GM18499 (cell line): ENCODE measurements at regions not wholly inside any gene's neighbourhood (a gene's known extent, or its start where the extent isn't known, plus 50 kb on each side); places are given as distances from the start of the nearest gene placed in this dataset.

Experiments
- ATAC-seq: cut with Tn5 transposase; IDR thresholded peaks from one replicate; pipeline ENCODE4 v1.9.1; 2021; ENCODE audit warnings: moderate number of reproducible peaks; ENCODE audit not compliant: insufficient read depth, unreplicated experiment

DNA sequence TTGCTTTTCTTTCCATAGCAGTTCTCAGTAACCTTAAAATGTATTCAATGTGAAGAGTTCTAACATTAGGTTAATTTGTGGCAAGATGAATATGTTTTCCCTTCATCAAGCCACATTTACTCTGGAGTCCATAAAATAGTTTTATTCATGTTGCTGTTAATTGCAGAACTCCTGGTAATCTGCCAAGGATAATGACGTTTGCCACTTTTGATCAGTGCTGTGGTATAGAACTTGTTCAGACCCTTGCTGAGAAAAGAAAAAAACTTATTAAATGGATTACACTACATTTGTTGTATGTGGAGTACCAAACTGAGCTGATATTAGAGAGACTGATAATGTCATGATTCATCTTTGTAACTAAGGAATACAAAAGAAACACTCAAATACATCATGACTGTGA lies 212.4 kb upstream of the DMAC1 start:
- ATAC-seq: no peak

DNA sequence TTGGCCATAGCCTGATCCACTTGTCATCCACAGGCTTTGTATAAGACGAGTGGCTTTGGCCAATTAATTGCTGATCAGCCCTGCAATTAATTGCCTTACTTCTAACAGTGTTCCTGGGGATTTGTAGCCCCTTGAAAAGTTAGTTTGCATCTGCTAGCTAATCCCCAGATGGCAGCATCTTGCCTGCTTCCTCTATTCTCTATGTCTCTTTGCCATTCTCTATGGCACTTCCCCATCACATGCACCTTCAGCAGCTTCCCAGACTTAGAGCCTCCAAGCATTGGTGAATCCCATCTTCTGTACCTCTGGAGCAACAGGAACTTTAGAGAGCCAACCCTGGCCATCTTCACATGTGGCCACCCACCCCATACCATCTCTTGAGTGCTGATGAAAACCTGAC lies 197.0 kb upstream of the DMAC1 start:
- ATAC-seq: no peak

DNA sequence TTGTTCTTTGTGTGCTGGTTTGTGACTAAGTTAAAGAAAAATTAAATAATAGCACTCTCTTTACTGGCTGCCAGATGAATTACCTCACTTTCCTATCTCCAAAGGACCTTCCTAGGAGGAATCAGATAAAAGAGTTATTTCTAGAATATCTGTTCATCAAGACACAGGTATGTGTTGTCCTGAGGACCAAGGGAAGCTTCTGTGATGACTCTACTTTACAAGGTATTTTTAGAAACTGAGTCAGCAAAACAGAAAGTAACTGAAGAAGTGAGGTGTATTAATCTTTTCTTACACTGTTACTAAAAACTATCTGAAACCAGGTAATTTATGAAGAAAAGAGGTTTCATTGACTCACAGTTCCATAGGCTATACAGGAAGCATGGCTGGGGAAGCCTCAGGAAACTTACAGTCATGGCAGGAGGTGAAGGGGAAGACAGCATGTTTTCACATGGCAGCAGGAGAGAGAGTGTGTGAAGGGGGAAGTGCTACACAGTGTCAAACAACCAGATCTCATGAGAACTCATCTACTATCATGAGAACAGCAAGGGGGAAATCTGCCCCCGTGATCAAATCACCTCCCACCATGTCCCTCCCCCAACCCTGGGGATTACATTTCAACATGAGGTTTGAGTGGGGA lies 189.2 kb upstream of the DMAC1 start:
- no peak for ATAC-seq

DNA sequence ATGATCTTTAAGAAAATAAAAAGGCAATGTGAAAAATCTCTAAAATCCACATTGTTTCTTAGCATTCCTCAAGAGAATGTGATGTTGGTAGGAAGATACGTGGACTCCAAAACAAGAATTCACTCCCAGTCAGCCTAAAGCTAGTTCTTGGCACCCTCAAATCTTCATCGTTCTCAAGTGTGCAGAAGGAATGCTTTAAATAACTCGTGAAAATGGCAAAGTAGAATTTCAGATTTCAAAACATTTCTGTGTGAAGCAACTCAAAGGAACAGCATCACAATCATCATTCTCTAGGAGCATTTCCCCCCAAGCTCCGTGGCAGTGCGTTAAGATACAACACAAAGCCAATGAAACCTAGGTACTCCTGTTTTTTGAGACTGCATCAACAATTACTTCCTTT lies 185.1 kb upstream of the DMAC1 start:
- ATAC-seq: no peak

DNA sequence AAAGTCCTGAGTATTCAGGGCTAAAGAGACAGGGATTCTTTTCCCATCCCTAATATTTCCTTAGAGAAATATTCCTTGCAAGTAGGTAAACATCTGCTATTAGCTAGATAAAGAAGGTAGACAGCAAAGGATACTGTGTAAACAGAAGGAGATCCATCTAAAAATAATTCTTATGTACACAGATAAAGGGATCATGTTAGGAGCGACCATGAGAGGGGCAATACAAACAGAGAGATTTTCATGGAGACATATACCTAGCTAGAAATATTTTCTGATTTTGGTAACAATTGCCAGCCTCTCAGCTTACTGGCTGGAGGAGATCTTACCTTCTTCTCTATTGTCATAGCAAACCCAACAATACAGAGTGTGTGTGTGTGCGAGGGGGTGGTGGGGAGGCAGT lies 184.6 kb upstream of the DMAC1 start:
- no peak for ATAC-seq

DNA sequence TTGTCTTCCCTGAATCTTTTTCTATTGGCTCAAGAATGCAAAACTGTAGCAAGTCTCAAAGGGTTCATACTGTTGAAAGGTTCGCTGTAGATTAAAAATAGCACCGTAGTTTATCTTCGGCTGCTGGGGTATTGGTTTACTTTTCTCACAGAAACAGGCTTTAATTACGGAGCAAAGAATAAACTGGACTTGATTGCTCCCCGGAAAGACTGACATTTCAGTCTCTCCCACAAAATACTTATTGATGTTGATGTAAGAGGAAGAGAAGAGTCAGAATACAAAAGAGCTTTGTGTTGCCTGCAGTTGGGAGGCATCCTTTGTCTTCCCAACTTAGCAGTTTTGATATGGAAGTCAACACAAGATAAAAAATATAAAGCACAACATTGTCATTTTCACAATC lies 183.9 kb upstream of the DMAC1 start:
- no peak for ATAC-seq

DNA sequence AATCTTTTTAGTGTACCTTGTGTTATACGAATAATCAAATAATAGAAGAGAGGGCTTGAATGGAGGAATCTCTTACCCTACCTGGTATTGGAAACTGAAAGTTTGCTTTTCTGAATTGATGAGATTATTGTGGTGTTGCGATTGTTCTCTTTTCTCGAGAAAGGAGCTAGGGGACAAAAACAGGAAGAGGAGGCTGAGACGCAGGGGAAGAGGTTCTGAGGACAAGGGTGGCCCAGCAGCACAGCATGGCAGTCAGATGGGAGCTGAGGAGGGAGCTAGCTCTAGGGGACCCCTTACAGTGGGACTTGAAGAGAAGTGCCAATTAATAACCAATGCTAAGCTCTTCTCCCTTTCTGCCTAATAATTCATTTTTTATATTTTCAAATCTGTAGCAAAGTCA lies 183.3 kb upstream of the DMAC1 start:
- no peak for ATAC-seq

DNA sequence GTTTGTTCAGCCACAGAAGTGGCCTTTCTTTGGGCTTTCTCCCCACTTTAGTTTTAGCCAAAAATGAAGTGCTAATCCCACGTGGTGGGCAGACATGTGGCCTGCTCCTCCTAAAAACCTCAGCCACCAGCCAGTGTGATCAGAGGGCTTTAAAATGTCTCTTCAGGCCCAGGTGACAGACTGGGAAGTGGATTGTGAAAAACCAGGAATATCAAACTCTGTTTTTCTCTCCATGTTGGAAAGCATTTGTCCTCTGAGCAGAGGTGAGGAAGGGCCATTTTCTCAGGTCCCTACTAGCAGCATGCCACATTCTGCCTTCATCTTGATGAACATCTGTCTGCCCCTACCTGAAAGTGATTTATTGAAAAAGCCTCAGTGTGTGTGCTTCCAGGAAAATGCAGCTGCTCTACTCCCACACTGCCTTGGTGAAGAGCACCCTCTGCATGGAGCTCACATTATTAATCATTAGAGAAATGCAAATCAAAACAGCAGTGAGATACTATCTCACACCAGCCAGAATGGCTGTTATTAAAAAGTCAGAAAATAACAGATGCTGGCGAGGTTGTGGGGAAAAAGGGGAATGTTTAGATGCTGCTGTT lies 181.2 kb upstream of the DMAC1 start:
- no peak for ATAC-seq

DNA sequence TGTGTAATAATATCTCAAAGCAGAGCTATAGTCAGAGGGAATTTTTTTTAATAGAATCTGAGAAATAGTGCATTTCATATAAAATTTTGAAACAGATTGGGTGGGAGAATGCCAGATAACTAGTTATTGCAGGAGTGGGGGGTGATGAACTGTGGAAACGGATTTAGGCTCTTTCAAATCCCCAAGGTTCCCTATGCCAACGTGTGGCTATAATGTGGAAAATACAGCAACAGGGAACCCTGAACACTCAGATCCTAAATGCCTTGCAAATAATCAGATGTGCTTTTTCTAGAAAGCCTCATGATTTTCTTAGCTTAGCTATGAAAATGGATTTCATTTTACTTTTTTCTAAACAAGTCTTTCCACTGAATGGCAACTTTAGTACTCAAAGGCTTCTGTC lies 180.5 kb upstream of the DMAC1 start:
- no peak for ATAC-seq

DNA sequence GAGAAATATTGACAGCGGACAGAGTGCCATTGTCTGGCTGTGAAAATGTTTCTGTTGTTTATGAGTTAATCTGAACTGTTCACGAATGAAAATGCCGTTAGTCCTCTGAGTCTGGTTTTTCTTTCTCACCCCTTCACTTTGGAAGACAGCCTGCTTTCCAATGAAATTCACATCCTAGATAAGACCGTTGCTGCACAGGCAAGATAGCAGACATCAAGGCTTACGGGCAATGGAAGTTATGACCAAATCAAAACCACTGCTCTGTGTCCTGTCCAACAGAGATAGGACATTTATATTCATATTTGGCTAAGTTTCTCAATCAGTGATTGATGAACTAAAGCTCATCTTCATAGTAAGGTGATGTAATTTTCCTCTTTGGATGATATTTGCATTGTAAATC lies 180.0 kb upstream of the DMAC1 start:
- ATAC-seq: no peak

DNA sequence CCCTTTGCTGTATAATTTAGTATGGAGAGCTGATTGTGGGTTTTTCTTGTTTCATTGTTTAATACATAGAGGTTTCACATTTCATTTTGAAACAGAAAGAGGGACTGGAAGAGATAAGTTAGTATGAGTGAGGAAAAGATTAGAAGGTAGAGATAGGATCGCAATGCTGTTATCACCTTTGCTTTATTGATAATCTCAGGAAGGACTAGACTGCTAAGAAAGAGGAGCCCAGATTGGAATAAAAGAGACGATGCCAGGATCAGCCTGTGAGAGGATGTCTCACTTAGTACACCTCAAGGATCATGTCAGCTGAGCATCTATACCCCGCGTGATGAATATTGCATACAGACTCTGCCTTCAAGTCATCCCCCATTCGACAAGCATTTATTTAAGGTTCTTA lies 178.0 kb upstream of the DMAC1 start:
- ATAC-seq: no peak

DNA sequence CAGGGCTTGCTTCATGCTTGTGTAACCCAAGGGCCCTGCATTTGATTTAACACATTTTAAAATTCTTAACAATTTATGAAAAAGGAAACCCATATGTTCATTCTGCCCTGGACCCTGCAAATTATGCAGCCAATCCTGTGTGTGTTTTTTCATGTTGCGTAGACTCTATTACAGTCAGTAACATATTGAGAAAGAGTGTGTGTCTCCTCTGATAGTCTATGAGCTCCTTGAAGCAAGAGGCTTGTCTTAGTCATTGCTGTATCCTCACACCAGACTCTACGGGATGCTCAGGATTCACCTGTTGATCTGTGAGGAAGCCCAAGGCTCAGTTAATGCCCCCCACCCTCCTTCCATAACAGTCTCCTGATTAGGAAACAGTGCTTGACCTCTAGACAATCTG lies 177.3 kb upstream of the DMAC1 start:
- no peak for ATAC-seq

DNA sequence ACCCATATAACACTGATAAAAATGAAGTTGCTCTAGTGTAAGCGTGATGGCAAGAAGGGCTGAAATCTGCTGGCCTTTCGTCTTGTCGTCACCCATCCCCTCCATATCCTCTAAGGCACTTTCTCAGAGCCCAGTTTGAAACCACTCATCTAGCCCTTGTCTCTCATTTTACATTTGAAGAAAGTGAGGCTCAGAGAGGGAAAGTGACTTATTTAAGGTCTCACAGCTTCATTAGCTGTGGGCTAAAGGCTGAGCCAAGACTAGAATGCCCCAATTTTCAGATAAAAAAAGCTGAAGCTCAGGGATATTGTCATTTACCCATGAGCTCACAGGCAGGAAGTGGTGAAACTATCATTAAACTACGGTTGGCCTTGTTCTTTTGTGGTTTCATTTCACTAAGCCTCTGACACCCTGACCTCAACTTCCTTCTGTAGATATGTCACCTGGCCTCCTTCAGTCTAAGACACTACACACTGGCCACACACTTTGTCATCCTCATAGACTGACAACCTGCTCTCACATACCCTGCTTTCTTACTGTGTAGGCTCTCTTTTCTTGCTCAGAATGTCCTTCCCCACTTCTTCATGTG lies 176.7 kb upstream of the DMAC1 start:
- peak; percentile 97 for ATAC-seq

DNA sequence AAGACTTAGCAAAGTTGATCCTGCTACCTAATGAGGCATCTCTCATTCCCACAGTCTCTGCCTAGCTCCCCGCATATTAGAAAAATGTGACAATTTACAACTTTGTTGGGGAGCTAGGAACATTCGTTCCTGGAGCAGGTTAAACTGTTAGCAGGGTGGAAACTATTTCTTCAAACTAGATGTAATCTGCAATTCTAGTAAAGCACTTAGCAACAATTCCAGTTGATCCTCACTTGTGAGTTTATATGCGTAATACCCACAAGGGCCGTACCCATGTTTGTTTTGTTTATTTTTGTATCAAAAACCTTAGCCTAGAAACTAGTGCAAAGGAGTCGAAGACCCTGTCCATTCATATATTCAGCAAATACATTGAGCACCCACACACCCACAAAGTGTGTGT lies 175.8 kb upstream of the DMAC1 start:
- no peak for ATAC-seq

DNA sequence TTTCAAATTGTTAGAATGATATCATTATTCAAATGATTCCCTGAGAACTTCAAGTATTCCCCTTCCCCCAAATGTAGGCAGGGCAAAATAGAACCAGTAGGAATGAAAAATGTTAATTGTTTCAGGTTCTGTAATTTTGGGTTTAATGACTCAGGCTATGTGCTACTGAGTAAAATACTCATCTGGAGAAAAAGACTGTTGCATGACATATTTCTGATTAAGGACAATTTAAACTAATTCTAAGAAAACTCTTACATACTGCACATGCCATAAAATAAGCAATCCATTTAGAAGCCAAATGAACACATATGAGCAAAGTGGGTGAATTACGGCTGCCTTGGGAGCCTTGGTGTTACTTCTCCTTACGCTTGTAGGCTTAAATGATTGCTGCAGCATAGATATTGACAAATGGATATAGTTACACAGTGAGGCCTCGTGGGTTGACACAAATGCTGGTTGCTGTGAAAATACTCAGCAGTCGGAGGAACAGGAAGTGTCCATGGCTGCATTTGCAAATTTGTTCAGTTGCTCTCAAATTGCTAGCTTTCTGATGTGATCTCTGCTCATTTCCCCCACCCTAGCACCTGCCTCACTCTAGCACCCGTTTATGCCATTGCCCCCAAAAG lies 174.9 kb upstream of the DMAC1 start:
- ATAC-seq: no peak

DNA sequence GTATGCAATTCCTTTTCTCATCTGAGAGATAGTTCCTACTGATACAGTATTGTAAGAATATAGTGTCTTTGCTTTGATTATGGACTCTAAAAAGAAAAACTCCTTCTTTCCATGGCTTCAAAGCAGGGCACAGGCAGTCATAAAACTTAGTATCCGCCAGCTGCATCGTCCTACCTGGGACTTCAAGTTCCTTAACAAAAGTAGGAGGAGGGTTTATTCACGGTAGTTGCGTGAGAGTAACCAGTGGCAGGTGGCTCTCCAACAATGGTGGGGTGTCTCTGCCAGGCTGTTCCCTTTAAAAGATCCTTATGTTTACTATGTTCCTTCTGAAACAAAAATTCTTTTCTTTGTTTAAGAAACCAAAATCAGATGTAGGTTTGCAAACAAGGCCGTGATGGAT lies 173.5 kb upstream of the DMAC1 start:
- no peak for ATAC-seq

DNA sequence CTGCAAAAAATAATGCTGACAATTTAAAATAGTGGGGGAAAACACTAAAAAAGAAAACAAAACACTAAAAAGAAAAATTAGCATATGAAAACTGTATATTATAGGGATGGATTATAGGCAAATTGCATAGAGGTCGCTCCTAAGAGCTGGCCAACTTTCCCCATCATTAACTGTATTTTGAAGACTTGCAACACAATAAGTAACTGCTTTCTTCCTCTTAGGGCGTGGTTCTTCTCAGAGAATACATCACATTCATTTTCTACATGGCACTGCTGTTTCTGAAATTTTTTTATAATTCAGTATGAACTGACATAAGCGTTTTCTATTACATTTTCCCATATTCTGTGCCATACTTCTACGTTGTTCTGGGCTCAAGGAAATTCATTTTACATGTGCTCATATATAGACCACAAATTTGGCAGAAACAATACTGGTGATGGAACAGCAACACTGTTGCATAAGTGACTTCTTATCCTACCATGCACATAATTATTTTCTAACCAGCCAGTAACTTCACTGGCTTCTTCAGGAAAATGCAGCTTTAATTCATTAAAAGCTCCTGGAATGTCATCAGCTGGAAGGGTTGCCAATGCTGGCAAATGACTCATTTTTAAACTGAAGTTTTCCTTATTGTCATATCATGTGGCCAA lies 171.2 kb upstream of the DMAC1 start:
- no peak for ATAC-seq

DNA sequence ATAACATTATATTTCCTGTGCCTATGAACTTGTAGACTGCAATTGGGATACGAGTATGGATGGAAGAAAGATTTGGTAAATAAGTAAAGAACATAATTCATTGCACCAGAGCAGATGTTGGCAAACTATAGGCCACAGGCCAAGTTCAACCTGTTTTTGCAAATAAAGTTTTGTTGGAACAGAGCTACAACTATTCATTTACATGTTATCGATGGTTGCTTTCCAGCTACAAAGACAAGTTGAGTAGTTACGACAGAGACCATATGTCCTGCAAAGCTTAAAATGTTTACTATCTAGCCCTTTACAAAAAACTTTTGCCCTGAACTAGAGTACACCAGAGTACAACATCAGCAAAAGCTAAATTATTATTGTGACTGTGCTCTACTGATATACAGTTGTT lies 169.1 kb upstream of the DMAC1 start:
- no peak for ATAC-seq

DNA sequence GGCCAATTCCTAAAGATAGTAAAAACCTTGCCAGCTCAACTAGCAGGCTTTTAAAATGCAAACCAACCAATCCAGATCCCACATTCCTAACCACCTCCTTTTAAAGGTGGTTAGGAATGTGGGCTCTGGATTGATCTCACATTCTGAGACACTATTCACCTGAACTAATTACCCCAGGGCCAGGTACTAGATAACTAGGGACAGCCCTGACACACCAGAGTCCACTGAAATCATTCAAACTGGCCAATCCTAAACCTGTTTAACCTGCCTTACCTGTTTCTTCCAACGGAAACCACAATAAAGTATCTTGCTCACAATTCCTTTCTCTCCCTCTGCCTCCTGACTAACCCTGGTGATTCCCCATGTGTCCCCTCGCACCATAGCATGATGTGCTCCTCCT lies 168.3 kb upstream of the DMAC1 start:
- ATAC-seq: no peak

DNA sequence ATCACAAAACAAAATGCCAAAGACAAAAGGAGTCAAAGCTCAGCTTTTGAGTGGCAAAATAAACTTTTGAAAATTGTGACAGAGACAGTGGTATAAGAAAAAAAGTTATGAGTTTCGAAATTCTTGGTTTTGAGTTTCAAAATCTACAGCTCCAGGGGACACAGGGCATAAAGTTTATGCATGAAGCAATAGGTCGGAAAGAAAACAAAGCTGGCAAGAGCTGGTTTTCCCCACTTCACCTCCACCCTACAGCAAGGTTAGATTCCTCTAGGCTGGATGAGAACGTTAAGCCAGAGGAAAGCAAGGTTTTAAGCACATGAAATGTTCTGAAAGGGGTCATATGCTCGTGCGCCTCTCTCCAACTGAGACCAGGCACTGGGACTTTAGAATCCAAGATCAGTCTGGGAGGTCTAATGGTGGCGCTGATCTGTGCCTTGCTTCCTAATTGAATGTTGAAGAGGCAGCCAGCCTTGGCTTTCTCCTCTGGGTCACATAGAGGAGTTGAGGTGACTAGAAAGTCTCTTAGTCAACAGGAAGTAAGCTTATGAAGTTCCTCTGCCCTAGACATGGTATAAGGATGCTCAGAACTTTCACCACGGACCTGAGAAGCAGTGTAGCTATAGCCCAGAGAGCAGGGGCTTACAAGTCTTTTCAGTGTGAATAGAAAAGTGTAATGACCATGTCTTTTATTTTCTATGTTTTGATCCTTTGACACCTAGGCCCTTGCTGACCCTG lies 167.7 kb upstream of the DMAC1 start:
- no peak for ATAC-seq

DNA sequence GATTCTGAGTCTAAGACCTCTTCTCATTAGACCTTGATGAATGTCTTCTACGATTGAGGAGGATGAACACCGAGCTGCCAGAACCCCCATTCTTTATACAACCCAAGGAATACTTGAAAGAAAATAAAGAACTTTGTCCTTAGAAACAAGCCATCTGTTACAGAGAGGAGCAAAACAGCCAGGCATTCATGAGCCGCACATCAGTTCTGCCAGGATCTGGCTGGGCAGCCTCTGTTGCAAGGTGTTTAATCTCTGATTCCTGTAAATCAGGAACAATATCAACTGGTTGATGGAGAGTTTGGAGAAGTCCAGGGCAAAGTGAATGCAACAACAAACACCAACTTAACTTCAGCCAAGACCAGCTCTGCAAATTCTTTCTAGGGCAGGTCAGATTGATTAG lies 165.5 kb upstream of the DMAC1 start:
- no peak for ATAC-seq
